ENCODE measurements at regions not wholly inside any gene's neighbourhood (a gene's known extent, or its start where the extent isn't known, plus 50 kb on each side); places are given as distances from the start of the nearest gene placed in this dataset.

DNA sequence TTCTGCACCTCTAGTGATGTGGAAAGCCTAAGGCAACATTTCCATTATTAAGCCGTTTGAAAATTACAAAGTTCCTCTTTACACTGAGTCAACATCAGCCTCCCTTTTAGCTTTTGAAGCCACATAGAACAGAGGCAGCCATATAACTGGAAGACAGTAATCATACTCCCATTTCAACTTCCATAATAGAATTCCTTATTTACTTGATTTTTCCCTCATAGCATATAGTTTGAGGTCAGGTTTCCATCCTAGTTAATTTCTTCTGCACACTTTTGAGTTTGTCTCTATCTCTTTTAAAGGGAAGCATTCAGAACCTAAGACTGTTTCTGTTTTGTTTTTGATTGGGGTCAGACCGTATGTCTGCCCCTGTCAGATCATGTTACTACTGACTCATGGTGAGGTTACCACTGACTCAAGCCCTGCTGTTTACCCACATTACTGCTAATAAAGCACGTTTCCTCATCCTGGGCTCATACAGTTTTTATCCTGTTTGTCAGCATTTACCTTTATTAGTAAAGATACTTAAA is 161.0 kb downstream of the SLC38A4 start:
- Mint-ChIP-seq H3K9me3 (peaks cover 18% of the 10 kb centered on the region), H3K4me3 (no peak overlapping the region), H3K4me1 (peaks cover 50% of the 10 kb centered on the region), H3K27ac (no peak overlapping the region), H3K36me3 (peaks cover 22% of the 10 kb centered on the region), H3K27me3 (ENCODE audit: low read depth) (no peaks in the 10 kb centered on the region)
- DNase-seq (ENCODE audit: low spot score) (no peak), ATAC-seq (no peak)
- CTCF ChIA-PET = no interaction called here
- TF ChIP-seq NR1H2 (CRISPR knock-in tag; IDR thresholded peaks at IDR 0.05) = no peak
- no peak for TF ChIP-seq ZNF317 (CRISPR knock-in tag; IDR thresholded peaks at IDR 0.05; ENCODE audit: borderline replicate concordance, low read depth)
- TF ChIP-seq, protein P1, sequence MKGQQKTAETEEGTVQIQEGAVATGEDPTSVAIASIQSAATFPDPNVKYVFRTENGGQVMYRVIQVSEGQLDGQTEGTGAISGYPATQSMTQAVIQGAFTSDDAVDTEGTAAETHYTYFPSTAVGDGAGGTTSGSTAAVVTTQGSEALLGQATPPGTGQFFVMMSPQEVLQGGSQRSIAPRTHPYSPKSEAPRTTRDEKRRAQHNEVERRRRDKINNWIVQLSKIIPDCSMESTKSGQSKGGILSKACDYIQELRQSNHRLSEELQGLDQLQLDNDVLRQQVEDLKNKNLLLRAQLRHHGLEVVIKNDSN (CRISPR knock-in tag; IDR thresholded peaks at IDR 0.05) = no peak
- TF ChIP-seq TEAD1 (CRISPR knock-in tag; IDR thresholded peaks at IDR 0.05) = no peak
- POLR2A ChIA-PET = no interaction called here

DNA sequence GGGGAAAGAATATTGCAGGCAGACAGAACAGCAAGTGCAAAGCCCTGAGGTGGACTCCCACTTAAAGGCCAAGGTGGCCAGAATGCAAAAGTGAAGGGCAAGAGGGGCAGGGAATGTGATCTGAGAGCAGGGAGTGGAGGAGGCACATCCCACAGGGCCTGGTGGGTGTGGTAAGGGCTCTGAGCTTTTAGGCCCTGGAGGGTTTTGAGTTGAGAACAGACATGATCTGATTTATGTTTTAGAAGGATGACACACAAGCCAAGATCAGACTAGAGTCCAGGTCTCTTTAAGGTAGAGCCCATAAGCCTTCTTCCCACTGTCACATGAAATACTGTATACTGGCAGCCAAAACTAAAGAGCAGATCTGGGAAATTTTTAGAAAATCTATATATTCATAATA is 162.5 kb downstream of the SLC38A4 start:
- Mint-ChIP-seq H3K27me3 (ENCODE audit: low read depth) (no peaks in the 10 kb centered on the region), H3K4me1 (peaks cover 52% of the 10 kb centered on the region), H3K36me3 (peaks cover 9% of the 10 kb centered on the region), H3K4me3 (no peak overlapping the region), H3K9me3 (peaks cover 5% of the 10 kb centered on the region), H3K27ac (peak overlapping the region; percentile 17; the same call in 1 of the 2 replicates)
- DNase-seq (ENCODE audit: low spot score) (no peak), ATAC-seq (no peak)
- ChIA-PET POLR2A (no interaction called here), CTCF (no interaction called here)
- TF ChIP-seq, protein P2, sequence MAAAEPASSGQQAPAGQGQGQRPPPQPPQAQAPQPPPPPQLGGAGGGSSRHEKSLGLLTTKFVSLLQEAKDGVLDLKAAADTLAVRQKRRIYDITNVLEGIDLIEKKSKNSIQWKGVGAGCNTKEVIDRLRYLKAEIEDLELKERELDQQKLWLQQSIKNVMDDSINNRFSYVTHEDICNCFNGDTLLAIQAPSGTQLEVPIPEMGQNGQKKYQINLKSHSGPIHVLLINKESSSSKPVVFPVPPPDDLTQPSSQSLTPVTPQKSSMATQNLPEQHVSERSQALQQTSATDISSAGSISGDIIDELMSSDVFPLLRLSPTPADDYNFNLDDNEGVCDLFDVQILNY (CRISPR knock-in tag; IDR thresholded peaks at IDR 0.05) = no peak
- TF ChIP-seq GABPB1 (CRISPR knock-in tag; IDR thresholded peaks at IDR 0.05) (no peak), MYBL2 (CRISPR knock-in tag; IDR thresholded peaks at IDR 0.05) (no peak), ZNF219 (CRISPR knock-in tag; IDR thresholded peaks at IDR 0.05; ENCODE audit: borderline replicate concordance) (no peak), ZNF138 (CRISPR knock-in tag; conservative IDR thresholded peaks at IDR 0.05) (no peak), CREB1 (CRISPR knock-in tag; IDR thresholded peaks at IDR 0.05) (no peak), ESRRA (CRISPR knock-in tag; IDR thresholded peaks at IDR 0.05; ENCODE audit: borderline replicate concordance) (no peak), ATF1 (CRISPR knock-in tag; IDR thresholded peaks at IDR 0.05) (no peak), FOXK1 (CRISPR knock-in tag; IDR thresholded peaks at IDR 0.05) (no peak), SMAD3 (CRISPR knock-in tag; IDR thresholded peaks at IDR 0.05; ENCODE audit: borderline replicate concordance) (no peak)
- TF ChIP-seq, protein P3, sequence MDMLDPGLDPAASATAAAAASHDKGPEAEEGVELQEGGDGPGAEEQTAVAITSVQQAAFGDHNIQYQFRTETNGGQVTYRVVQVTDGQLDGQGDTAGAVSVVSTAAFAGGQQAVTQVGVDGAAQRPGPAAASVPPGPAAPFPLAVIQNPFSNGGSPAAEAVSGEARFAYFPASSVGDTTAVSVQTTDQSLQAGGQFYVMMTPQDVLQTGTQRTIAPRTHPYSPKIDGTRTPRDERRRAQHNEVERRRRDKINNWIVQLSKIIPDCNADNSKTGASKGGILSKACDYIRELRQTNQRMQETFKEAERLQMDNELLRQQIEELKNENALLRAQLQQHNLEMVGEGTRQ (CRISPR knock-in tag; IDR thresholded peaks at IDR 0.05) = no peak
- TF ChIP-seq, protein P4, sequence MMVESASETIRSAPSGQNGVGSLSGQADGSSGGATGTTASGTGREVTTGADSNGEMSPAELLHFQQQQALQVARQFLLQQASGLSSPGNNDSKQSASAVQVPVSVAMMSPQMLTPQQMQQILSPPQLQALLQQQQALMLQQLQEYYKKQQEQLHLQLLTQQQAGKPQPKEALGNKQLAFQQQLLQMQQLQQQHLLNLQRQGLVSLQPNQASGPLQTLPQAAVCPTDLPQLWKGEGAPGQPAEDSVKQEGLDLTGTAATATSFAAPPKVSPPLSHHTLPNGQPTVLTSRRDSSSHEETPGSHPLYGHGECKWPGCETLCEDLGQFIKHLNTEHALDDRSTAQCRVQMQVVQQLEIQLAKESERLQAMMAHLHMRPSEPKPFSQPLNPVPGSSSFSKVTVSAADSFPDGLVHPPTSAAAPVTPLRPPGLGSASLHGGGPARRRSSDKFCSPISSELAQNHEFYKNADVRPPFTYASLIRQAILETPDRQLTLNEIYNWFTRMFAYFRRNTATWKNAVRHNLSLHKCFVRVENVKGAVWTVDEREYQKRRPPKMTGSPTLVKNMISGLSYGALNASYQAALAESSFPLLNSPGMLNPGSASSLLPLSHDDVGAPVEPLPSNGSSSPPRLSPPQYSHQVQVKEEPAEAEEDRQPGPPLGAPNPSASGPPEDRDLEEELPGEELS (CRISPR knock-in tag; IDR thresholded peaks at IDR 0.05) = no peak
- TF ChIP-seq, protein P5, sequence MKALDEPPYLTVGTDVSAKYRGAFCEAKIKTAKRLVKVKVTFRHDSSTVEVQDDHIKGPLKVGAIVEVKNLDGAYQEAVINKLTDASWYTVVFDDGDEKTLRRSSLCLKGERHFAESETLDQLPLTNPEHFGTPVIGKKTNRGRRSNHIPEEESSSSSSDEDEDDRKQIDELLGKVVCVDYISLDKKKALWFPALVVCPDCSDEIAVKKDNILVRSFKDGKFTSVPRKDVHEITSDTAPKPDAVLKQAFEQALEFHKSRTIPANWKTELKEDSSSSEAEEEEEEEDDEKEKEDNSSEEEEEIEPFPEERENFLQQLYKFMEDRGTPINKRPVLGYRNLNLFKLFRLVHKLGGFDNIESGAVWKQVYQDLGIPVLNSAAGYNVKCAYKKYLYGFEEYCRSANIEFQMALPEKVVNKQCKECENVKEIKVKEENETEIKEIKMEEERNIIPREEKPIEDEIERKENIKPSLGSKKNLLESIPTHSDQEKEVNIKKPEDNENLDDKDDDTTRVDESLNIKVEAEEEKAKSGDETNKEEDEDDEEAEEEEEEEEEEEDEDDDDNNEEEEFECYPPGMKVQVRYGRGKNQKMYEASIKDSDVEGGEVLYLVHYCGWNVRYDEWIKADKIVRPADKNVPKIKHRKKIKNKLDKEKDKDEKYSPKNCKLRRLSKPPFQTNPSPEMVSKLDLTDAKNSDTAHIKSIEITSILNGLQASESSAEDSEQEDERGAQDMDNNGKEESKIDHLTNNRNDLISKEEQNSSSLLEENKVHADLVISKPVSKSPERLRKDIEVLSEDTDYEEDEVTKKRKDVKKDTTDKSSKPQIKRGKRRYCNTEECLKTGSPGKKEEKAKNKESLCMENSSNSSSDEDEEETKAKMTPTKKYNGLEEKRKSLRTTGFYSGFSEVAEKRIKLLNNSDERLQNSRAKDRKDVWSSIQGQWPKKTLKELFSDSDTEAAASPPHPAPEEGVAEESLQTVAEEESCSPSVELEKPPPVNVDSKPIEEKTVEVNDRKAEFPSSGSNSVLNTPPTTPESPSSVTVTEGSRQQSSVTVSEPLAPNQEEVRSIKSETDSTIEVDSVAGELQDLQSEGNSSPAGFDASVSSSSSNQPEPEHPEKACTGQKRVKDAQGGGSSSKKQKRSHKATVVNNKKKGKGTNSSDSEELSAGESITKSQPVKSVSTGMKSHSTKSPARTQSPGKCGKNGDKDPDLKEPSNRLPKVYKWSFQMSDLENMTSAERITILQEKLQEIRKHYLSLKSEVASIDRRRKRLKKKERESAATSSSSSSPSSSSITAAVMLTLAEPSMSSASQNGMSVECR (CRISPR knock-in tag; IDR thresholded peaks at IDR 0.05; ENCODE audit: borderline replicate concordance) = no peak
- TF ChIP-seq, protein P6, sequence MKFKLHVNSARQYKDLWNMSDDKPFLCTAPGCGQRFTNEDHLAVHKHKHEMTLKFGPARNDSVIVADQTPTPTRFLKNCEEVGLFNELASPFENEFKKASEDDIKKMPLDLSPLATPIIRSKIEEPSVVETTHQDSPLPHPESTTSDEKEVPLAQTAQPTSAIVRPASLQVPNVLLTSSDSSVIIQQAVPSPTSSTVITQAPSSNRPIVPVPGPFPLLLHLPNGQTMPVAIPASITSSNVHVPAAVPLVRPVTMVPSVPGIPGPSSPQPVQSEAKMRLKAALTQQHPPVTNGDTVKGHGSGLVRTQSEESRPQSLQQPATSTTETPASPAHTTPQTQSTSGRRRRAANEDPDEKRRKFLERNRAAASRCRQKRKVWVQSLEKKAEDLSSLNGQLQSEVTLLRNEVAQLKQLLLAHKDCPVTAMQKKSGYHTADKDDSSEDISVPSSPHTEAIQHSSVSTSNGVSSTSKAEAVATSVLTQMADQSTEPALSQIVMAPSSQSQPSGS (CRISPR knock-in tag; IDR thresholded peaks at IDR 0.05; ENCODE audit: borderline replicate concordance, low read depth) = no peak
- TF ChIP-seq, protein P7, sequence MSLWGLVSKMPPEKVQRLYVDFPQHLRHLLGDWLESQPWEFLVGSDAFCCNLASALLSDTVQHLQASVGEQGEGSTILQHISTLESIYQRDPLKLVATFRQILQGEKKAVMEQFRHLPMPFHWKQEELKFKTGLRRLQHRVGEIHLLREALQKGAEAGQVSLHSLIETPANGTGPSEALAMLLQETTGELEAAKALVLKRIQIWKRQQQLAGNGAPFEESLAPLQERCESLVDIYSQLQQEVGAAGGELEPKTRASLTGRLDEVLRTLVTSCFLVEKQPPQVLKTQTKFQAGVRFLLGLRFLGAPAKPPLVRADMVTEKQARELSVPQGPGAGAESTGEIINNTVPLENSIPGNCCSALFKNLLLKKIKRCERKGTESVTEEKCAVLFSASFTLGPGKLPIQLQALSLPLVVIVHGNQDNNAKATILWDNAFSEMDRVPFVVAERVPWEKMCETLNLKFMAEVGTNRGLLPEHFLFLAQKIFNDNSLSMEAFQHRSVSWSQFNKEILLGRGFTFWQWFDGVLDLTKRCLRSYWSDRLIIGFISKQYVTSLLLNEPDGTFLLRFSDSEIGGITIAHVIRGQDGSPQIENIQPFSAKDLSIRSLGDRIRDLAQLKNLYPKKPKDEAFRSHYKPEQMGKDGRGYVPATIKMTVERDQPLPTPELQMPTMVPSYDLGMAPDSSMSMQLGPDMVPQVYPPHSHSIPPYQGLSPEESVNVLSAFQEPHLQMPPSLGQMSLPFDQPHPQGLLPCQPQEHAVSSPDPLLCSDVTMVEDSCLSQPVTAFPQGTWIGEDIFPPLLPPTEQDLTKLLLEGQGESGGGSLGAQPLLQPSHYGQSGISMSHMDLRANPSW (CRISPR knock-in tag; conservative IDR thresholded peaks at IDR 0.05; ENCODE audit: low read depth) = no peak

All from WTC11 (cell line).